Dedifferentiated amniotic fluid mesenchymal stem cell (primary cell): ENCODE measurements at regions not wholly inside any gene's neighbourhood (a gene's known extent, or its start where the extent isn't known, plus 50 kb on each side); places are given as distances from the start of the nearest gene placed in this dataset.

Source experiments
- DNase-seq: peaks from one replicate; pipeline ENCODE4 v3.0.0-alpha.2; 2016; ENCODE audit errors: extremely low spot score

DNA sequence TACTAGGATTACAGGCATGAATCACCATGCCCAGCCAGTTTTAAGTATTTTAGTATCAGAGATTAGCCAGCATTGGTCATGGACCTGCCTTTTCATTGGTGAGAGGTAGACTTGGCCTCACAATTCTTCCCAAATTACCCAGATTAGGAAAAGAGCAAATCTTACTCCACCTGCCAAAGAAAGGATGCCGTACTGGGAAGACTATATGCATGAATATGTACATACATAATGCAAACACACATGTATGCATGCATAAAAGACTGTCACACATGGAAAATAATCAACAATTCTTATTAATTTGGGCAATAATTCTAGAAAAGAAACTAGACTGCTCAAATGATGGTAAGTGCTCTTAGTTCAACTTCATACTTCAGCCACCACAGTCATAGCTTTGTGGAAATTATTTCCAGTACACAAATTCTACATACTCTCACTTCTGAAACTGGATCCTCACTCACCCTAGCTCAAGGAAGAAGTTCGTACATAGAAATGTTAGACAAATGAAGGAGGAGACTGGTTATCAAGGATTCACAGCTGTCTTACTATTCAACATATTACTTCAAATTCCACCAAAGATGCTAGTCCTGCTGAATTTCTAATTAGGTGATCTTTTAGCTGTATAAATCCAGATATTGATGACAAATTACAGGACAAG lies 73.7 kb downstream of the MINAR2 start:
- DNase-seq: no peak

DNA sequence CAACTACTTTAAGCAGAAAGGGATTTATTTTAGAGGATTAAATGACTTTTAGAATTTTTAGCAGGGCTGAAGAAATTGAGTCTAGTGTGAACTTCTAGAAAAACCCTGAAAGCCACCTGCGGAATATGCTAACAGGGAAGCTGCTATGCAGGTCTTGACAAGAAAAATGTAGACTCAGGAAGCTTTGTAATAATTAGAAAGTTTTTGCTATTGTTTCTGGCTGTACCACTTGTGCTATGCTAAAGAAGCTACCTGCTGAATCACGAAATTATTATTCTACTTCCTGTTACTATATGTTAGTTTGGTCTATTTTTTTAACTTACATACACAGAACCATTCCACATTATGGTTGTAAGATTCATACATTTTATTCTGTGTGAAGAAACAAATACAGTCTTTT lies 74.0 kb upstream of the CHSY3 start:
- DNase-seq: no peak

DNA sequence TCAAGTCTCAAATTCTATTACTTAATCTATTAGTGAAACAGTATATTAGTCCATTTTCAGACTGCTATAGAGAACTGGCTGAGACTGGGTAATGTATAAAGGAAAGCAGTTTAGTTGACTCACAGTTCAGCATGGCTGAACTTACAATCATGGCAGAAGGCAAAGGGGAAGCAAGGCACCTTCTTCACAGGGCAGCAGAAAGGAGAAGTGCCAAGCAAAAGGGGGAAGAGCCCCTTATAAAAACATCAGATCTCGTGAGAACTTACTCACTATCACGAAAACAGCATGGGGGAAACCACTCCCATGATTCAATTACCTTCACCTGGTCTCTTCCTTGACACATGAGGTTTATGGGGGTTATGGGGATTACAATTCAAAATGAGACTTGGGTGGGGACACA lies 67.9 kb upstream of the CHSY3 start:
- DNase-seq: no peak

DNA sequence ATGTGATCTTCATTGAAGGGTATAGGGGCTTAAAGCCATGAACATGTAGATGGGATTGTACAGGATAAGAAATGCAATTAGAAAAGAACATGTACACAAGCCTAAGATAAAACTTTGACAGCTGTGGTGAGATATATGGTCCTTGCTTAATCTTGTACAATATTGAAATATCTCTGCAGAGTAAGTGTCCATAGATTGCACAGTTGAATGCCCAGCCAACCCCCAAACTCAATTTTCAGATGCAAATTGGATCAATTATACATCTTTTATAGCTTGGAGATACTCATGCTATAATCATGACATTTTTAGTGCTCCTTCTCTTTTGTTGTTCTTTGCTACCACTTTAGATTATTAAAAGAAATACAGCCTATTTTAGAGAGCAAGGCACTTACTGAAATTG lies 59.5 kb upstream of the CHSY3 start:
- DNase-seq: no peak

DNA sequence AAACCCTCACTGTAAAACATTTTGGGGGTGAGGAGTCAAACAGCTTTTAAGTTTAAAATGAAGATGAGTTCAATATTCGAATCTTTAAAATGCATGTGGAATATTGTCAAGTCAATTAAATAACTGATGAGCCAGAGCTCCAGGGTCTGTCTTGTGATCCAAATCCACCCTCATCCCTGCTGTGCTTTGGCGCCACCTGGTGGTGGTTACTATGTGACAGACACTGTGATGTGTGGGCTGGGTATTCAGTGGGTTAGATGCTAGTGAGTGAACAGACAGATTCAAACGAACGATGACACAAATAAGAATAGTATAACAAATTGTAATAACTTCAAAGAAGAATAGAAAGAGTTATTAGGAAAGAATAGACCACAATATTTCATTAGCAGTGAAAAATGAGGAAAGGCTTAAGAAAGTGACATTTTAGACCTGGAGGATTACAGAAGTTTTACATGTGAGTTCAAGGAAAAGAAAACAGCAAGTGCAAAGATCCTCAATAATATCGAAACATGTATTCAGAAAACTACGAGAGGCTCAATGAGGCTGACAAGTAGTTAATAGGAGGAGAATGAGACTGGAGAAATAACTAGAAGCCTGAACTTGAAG lies 51.4 kb upstream of the CHSY3 start:
- DNase-seq: peak; percentile 79

DNA sequence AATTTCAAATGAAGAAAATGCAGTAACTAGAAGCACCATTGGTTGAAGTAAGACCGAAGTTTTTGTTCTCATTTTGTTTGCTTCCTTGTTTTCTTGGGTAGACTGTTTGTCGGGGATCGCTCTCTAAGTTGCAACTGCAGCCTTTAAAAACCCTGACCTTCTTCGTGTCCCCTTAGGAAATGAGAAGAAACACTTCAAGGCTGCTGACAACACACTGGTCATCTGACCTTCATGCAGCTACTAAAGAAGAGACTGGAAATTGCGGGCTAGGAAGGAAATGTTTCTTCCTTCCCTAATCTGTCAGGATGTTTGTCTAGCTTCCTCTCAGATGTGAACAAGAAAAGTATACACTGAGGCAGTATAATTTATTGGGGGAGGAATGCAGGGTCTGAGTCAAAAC lies 50.7 kb upstream of the CHSY3 start:
- no peak for DNase-seq
